ENCODE measurements at regions not wholly inside any gene's neighbourhood (a gene's known extent, or its start where the extent isn't known, plus 50 kb on each side); places are given as distances from the start of the nearest gene placed in this dataset.

DNA sequence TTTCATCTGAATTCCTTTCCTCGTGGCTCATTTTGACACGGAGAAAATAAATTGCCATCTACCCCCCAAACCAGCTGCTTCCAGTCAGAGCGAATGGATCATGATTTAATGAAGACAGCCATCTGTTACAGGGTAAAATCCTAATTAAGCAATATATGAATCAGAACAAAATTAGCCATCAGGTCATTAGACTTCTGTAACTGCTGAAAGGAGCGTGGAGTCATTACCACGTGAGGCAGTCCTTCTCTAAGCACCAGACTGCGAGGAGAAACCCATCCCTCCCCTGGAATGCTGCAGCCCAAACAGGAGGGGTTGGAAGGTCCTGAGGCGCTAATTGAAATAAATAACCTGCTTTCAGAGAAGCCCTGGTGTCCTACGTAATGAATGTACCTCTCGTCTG, 51.1 kb upstream of the TCL1A start:
- DNase-seq: no peak
- intact Hi-C loops (cut with DNase I): no loop called here
- no peak overlapping the region for H3K27ac ChIP-seq
- no peak overlapping the region for H3K4me3 ChIP-seq
- 43 to 51% (median 48%) methylated on average over 5 to 9 of the region's 9 CpGs for WGBS, 4 donors
- H3K27me3 ChIP-seq: peaks cover 3% of the 10 kb centered on the region
- H3K36me3 ChIP-seq (replicated peaks in 1 of 2): no peaks in the 10 kb centered on the region
- H3K4me1 ChIP-seq (replicated peaks in 1 of 2): no peaks in the 10 kb centered on the region
- TF ChIP-seq POLR2A (IDR thresholded peaks at IDR 0.05): no peak
- TF ChIP-seq, protein P1, sequence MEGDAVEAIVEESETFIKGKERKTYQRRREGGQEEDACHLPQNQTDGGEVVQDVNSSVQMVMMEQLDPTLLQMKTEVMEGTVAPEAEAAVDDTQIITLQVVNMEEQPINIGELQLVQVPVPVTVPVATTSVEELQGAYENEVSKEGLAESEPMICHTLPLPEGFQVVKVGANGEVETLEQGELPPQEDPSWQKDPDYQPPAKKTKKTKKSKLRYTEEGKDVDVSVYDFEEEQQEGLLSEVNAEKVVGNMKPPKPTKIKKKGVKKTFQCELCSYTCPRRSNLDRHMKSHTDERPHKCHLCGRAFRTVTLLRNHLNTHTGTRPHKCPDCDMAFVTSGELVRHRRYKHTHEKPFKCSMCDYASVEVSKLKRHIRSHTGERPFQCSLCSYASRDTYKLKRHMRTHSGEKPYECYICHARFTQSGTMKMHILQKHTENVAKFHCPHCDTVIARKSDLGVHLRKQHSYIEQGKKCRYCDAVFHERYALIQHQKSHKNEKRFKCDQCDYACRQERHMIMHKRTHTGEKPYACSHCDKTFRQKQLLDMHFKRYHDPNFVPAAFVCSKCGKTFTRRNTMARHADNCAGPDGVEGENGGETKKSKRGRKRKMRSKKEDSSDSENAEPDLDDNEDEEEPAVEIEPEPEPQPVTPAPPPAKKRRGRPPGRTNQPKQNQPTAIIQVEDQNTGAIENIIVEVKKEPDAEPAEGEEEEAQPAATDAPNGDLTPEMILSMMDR (IDR thresholded peaks at IDR 0.05): no peak
- no peaks in the 10 kb centered on the region for H3K9me3 ChIP-seq (replicated peaks in 1 of 3)

DNA sequence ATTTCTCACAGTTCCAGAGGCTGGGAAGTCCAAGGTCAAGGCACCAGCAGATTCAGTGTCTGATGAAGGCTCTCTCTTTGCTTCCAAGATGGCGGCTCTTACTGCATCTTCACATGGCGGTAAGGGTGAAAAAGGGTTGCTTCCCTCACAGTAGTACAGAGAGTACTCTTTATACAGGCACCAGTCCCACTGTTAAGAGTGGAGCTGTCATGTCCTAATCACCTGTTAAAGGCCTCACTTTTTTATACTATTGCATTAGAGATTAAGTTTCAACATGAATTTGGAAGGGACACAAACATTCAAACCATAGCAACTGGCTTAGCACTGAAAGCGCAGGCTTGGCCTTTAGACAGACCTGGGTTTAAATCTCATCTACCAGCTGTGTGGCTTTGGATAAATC, 50.0 kb upstream of the TCL1A start:
- TF ChIP-seq, protein P1 (IDR thresholded peaks at IDR 0.05): no peak
- intact Hi-C loops (cut with DNase I): no loop called here
- Histone ChIP-seq H3K4me1 (replicated peaks in 1 of 2) (no peaks in the 10 kb centered on the region), H3K9me3 (replicated peaks in 1 of 3) (no peaks in the 10 kb centered on the region), H3K36me3 (replicated peaks in 1 of 2) (no peaks in the 10 kb centered on the region), H3K27me3 (no peaks in the 10 kb centered on the region), H3K4me3 (no peak overlapping the region), H3K27ac (no peak overlapping the region)
- no peak for DNase-seq
- WGBS, 4 donors: 93 to 97% (median 95%) methylated on average over 3 of the region's 3 CpGs
